NOMO-1 treated with DMSO at 0.1 percent for 48 hours (cell line): ENCODE measurements at regions not wholly inside any gene's neighbourhood (a gene's known extent, or its start where the extent isn't known, plus 50 kb on each side); places are given as distances from the start of the nearest gene placed in this dataset.
"Not testable (repeated sequence)": the region's sequence is repeated elsewhere in the genome, so short reads cannot be mapped to it uniquely, and the experiment has no call there.

Experiments
- DNase-seq: peaks from one replicate; lab custom pipeline; 2025; ENCODE audit not compliant: unreplicated experiment; lab: John Stamatoyannopoulos, UW

DNA sequence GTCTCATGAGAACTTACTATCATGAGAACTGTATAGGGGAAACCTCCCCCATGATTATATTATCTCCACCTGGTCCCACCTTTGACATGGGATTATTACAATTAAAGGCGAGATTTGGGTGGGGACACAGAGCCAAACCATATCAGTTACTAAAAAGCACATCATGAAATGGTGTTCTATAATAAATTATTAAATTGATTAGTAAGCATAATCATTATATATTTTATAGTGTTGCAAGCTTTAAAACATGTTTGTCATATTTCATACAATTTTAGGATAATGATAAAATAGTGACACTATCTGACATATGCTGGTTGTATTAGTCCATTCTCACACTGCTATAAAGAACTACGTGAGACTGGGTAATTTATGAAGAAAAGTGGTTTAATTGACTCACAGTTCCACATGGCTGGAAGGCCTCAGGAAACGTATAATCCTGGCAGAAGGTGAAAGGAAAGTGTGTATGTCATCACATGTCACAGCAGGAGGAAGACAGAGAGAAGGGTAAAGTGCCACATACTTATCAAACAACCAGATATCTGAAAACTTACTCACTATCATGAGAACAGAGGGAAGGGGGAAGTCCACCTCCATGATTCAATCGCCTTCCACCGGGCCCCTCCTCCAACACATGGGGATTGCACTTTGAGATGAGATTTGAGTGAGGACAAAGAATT is 539.2 kb upstream of the OLFM3 start:
- DNase-seq: no peak

DNA sequence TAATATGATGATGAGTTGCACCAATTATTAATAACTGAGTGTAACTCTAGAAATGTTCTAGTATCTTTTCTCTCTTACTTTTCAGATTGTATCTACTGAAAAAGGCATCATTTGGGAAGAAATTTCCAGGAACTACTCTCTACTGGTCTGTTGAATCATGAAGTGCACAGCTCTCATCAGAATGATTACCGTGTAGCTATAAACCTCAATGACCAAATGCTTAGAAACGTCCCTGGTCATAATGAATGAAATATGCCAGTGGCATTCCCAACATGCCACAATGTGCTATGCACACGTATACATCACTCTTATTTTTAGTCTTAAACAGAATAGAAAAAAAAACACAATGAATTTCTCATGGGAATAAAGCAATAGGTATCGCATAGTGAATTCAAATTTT is 534.3 kb upstream of the OLFM3 start:
- no peak for DNase-seq

GRCh38 chr1:102529446-102529845 is 532.7 kb upstream of the OLFM3 start:
- DNase-seq: no peak

GRCh38 chr1:102500758-102501157 is 504.0 kb upstream of the OLFM3 start:
- DNase-seq: no peak

DNA sequence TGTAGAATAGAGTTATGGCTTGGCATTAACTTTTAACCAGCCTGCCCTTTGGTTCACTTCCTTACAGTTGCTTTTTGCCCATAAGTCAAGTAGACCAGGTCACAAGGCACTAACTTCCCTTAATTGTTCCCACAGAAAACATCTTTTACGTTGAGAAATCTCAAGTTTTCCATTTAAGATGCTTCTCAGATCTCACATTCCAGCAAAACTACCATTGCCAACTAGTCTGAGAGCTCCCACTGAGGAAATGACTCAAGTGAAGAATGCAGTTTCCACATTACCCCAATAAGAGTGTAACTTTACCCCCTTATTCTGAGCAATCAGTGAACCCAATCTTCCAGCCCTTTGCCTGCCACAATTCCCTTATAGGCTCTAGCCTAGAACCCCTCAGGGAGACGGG is 502.2 kb upstream of the OLFM3 start:
- DNase-seq: no peak

- not testable (repeated sequence) for DNase-seq
These were observed 501.1 kb upstream of the OLFM3 start for GRCh38 chr1:102497810-102498209.

DNA sequence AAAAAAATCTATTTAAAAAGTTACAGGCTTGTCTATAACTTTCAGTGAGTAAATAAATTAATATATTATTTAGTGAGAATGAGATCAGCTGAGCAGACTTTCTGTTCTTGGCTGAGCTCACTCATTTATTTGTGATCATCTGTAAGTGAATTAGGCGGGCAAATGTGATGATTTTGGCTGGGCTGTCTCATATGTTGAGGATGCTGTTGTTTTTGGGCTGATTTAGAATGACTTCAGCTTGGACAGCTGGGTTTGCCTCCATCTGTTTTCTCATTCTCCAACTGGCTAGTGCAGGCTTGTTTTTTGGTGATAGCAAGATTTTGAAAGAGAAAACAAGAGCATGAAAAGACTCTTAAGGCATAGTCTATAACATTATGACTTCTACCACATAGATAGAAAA is 475.8 kb upstream of the OLFM3 start:
- no peak for DNase-seq

GRCh38 chr1:102470767-102471166 is 474.0 kb upstream of the OLFM3 start:
- DNase-seq: no peak

DNA sequence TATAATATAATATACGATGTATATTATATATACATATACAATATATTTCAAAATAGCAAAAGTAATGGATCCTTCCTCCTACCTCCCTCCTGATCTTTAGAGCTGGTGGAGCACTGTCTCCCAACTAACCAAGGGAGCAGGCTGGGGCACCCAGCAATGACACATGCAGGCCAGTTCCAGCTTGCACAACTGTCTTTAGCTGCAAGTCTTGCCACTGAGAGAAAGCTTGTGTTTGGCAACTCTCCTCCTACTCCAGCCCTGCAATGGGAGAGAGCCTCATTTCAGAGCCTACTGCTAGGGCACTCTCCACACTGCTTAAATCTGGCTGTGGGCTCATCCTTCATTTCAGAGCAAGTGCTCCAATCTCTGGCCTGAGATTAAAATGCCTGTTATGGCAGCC is 469.8 kb upstream of the OLFM3 start:
- no peak for DNase-seq

DNA sequence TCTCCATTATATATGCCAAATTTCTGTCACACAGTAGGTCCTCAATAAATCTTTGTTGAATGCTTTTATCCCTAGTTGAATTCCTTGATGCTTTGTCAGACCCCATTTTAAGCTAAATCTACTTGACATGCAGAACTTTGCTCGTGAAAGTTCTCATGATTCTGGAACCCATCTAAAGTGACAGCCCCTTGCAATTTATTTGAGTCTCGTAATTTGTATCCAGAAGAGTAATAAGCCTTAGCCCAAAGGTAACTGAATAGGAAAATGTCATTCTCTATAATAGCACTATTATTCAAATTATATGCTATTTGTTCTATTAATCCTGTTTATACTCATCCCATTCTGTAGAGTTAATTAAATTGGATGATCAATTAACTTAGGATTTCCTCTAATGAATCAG is 466.6 kb upstream of the OLFM3 start:
- no peak for DNase-seq

GRCh38 chr1:102442317-102442716 is 445.6 kb upstream of the OLFM3 start:
- DNase-seq: not testable (repeated sequence)

- DNase-seq: no peak
These were observed 438.8 kb upstream of the OLFM3 start for GRCh38 chr1:102435483-102435882.

DNA sequence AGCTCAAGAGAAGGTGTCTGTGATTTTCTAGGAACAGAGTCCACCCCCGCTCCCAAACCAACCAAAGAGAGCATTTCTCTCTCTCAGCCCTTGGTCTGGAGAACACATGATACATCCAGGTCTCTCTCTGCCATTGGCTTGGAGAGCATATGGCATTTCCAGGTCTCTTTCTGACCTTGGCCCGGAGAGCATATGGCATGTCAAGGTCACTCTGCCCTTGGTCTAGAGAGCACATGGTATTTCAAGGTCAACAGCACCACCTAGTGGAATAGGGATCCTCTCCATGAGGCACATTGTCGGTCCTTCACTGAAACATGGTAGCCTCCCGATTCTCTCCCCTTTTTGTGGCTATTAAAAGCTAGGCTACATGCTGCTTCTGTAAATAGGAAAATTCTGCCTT is 437.7 kb upstream of the OLFM3 start:
- no peak for DNase-seq

- no peak for DNase-seq
These were observed 434.5 kb upstream of the OLFM3 start for GRCh38 chr1:102431253-102431652.

DNA sequence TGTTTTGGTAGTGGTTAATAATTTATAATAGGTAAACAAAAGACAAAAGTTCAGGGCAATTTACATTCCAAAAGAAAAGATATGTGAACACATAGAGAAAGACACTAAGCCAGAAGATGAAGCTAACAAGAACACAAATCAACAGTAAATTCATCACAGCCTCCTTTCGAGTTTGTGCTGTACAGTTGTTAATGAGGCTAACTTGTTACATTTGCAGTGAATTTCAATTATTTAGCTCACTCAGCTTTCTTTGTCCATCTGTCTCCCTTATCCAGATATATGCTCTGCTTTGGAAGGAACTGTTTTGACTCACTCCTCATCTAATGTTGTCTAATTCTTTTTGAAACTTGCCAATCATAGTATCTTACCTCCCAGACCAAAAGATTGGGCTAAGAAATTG is 423.3 kb upstream of the OLFM3 start:
- no peak for DNase-seq
